ENCODE measurements at regions not wholly inside any gene's neighbourhood (a gene's known extent, or its start where the extent isn't known, plus 50 kb on each side); places are given as distances from the start of the nearest gene placed in this dataset.

GRCh38 chr5:161960314-161960713 lies 107.3 kb upstream of the GABRG2 start:
- no peak for DNase-seq

GRCh38 chr5:161966564-161966963 lies 101.0 kb upstream of the GABRG2 start:
- peak; percentile 3 for DNase-seq

- DNase-seq, result no peak
Observed at GRCh38 chr5:161975350-161975749, 92.2 kb upstream of the GABRG2 start.

GRCh38 chr5:161988077-161988476 lies 79.5 kb upstream of the GABRG2 start:
- no peak for DNase-seq
